ENCODE measurements at regions not wholly inside any gene's neighbourhood (a gene's known extent, or its start where the extent isn't known, plus 50 kb on each side); places are given as distances from the start of the nearest gene placed in this dataset.

GRCh38 chr12:24586293-24586692 lies 362.6 kb downstream of the BCAT1 start:
- Mint-ChIP-seq H3K36me3 (ENCODE audit: low read depth) (no peaks in the 10 kb centered on the region), H3K4me1 (ENCODE audit: low read depth) (no peaks in the 10 kb centered on the region), H3K4me3 (ENCODE audit: low read depth) (no peak overlapping the region), H3K9me3 (no peaks in the 10 kb centered on the region), H3K27ac (no peak overlapping the region), H3K27me3 (ENCODE audit: low read depth) (no peaks in the 10 kb centered on the region)
- intact Hi-C loops (cut with micrococcal nuclease) = no loop called here
- DNase-seq (ENCODE audit: low spot score) = no peak

- no peak for DNase-seq (ENCODE audit: low spot score)
- Mint-ChIP-seq H3K4me1 (ENCODE audit: low read depth) (no peaks in the 10 kb centered on the region), H3K9me3 (peaks cover 3% of the 10 kb centered on the region), H3K36me3 (ENCODE audit: low read depth) (no peaks in the 10 kb centered on the region), H3K4me3 (ENCODE audit: low read depth) (no peak overlapping the region), H3K27me3 (ENCODE audit: low read depth) (no peaks in the 10 kb centered on the region), H3K27ac (no peak overlapping the region)
- intact Hi-C loops (cut with micrococcal nuclease) = no loop called here
These were observed 364.7 kb downstream of the BCAT1 start for GRCh38 chr12:24584032-24584675.

- no peaks in the 10 kb centered on the region for H3K27me3 Mint-ChIP-seq (ENCODE audit: low read depth)
- no peak for DNase-seq (ENCODE audit: low spot score)
- no peaks in the 10 kb centered on the region for H3K36me3 Mint-ChIP-seq (ENCODE audit: low read depth)
- no peak overlapping the region for H3K27ac Mint-ChIP-seq
- intact Hi-C loops (cut with micrococcal nuclease) = no loop called here
- no peaks in the 10 kb centered on the region for H3K4me1 Mint-ChIP-seq (ENCODE audit: low read depth)
- no peak overlapping the region for H3K4me3 Mint-ChIP-seq (ENCODE audit: low read depth)
- H3K9me3 Mint-ChIP-seq = peaks cover 3% of the 10 kb centered on the region
These were observed 365.8 kb downstream of the BCAT1 start for GRCh38 chr12:24582954-24583601.

- no peak overlapping the region for H3K27ac Mint-ChIP-seq
- intact Hi-C loops (cut with micrococcal nuclease) = no loop called here
- H3K27me3 Mint-ChIP-seq (ENCODE audit: low read depth) = peaks cover 9% of the 10 kb centered on the region
- H3K36me3 Mint-ChIP-seq (ENCODE audit: low read depth) = no peaks in the 10 kb centered on the region
- no peak for DNase-seq (ENCODE audit: low spot score)
- peaks cover 3% of the 10 kb centered on the region for H3K9me3 Mint-ChIP-seq
- H3K4me3 Mint-ChIP-seq (ENCODE audit: low read depth) = no peak overlapping the region
- no peaks in the 10 kb centered on the region for H3K4me1 Mint-ChIP-seq (ENCODE audit: low read depth)
These were observed 374.4 kb downstream of the BCAT1 start for GRCh38 chr12:24574538-24574937.

- Mint-ChIP-seq H3K9me3 (no peaks in the 10 kb centered on the region), H3K4me1 (ENCODE audit: low read depth) (no peaks in the 10 kb centered on the region), H3K36me3 (ENCODE audit: low read depth) (no peaks in the 10 kb centered on the region), H3K4me3 (ENCODE audit: low read depth) (no peak overlapping the region), H3K27me3 (ENCODE audit: low read depth) (peaks cover 9% of the 10 kb centered on the region), H3K27ac (no peak overlapping the region)
- no peak for DNase-seq (ENCODE audit: low spot score)
- intact Hi-C loops (cut with micrococcal nuclease) = no loop called here
These were observed 375.3 kb downstream of the BCAT1 start for GRCh38 chr12:24573621-24574020.

GRCh38 chr12:24565300-24565699 lies 383.6 kb downstream of the BCAT1 start:
- Mint-ChIP-seq H3K4me3 (ENCODE audit: low read depth) (no peak overlapping the region), H3K27me3 (ENCODE audit: low read depth) (peaks cover 64% of the 10 kb centered on the region)
- intact Hi-C loops (cut with micrococcal nuclease) = loop anchor here (10.0 kb wide), 1 partner anchor 150 kb away; no protein-coding TSS in a partner anchor

GRCh38 chr12:24562771-24563431 lies 386.0 kb downstream of the BCAT1 start:
- intact Hi-C loops (cut with micrococcal nuclease) = loop anchor here (2.0 to 10.0 kb wide), 2 partner anchors 152 to 276 kb away; no protein-coding TSS in a partner anchor
- peak overlapping the region; percentile 75 for H3K4me3 Mint-ChIP-seq (ENCODE audit: low read depth)
- H3K4me1 Mint-ChIP-seq (ENCODE audit: low read depth) = peaks cover 17% of the 10 kb centered on the region
- H3K36me3 Mint-ChIP-seq (ENCODE audit: low read depth) = no peaks in the 10 kb centered on the region
- no peaks in the 10 kb centered on the region for H3K9me3 Mint-ChIP-seq
- no peak for DNase-seq (ENCODE audit: low spot score)
- no peak overlapping the region for H3K27ac Mint-ChIP-seq
- H3K27me3 Mint-ChIP-seq (ENCODE audit: low read depth) = peaks cover 68% of the 10 kb centered on the region

More at GRCh38 chr12:24565300-24565699, 383.6 kb downstream of the BCAT1 start:
- peaks cover 17% of the 10 kb centered on the region for H3K4me1 Mint-ChIP-seq (ENCODE audit: low read depth)
- no peaks in the 10 kb centered on the region for H3K36me3 Mint-ChIP-seq (ENCODE audit: low read depth)
- no peaks in the 10 kb centered on the region for H3K9me3 Mint-ChIP-seq
- DNase-seq (ENCODE audit: low spot score) = no peak
- no peak overlapping the region for H3K27ac Mint-ChIP-seq

GRCh38 chr12:24561882-24562770 lies 386.8 kb downstream of the BCAT1 start:
- Mint-ChIP-seq H3K4me3 (ENCODE audit: low read depth) (peak overlapping the region; percentile 88), H3K4me1 (ENCODE audit: low read depth) (peaks cover 17% of the 10 kb centered on the region), H3K36me3 (ENCODE audit: low read depth) (no peaks in the 10 kb centered on the region), H3K27ac (no peak overlapping the region), H3K27me3 (ENCODE audit: low read depth) (peaks cover 68% of the 10 kb centered on the region), H3K9me3 (no peaks in the 10 kb centered on the region)
- intact Hi-C loops (cut with micrococcal nuclease) = loop anchor here (2.0 to 10.0 kb wide), 2 partner anchors 153 to 277 kb away; no protein-coding TSS in a partner anchor
- DNase-seq (ENCODE audit: low spot score) = no peak

- Mint-ChIP-seq H3K4me1 (ENCODE audit: low read depth) (peaks cover 17% of the 10 kb centered on the region), H3K27ac (no peak overlapping the region), H3K9me3 (no peaks in the 10 kb centered on the region), H3K27me3 (ENCODE audit: low read depth) (peaks cover 67% of the 10 kb centered on the region), H3K36me3 (ENCODE audit: low read depth) (no peaks in the 10 kb centered on the region), H3K4me3 (ENCODE audit: low read depth) (peak overlapping the region; percentile 88)
- DNase-seq (ENCODE audit: low spot score) = no peak
- intact Hi-C loops (cut with micrococcal nuclease) = loop anchor here (10.0 kb wide), 1 partner anchor 153 kb away; no protein-coding TSS in a partner anchor
These were observed 387.5 kb downstream of the BCAT1 start for GRCh38 chr12:24561411-24561871.

GRCh38 chr12:24560831-24561271 lies 388.1 kb downstream of the BCAT1 start:
- no peaks in the 10 kb centered on the region for H3K36me3 Mint-ChIP-seq (ENCODE audit: low read depth)
- intact Hi-C loops (cut with micrococcal nuclease) = loop anchor here (10.0 kb wide), 1 partner anchor 154 kb away; no protein-coding TSS in a partner anchor

GRCh38 chr12:24560192-24560775 lies 388.6 kb downstream of the BCAT1 start:
- Mint-ChIP-seq H3K27me3 (ENCODE audit: low read depth) (peaks cover 61% of the 10 kb centered on the region), H3K27ac (no peak overlapping the region), H3K4me1 (ENCODE audit: low read depth) (peaks cover 17% of the 10 kb centered on the region), H3K36me3 (ENCODE audit: low read depth) (no peaks in the 10 kb centered on the region), H3K4me3 (ENCODE audit: low read depth) (no peak overlapping the region), H3K9me3 (no peaks in the 10 kb centered on the region)
- no peak for DNase-seq (ENCODE audit: low spot score)
- intact Hi-C loops (cut with micrococcal nuclease) = loop anchor here (10.0 kb wide), 1 partner anchor 155 kb away; no protein-coding TSS in a partner anchor

More at GRCh38 chr12:24560831-24561271, 388.1 kb downstream of the BCAT1 start:
- Mint-ChIP-seq H3K27ac (no peak overlapping the region), H3K9me3 (no peaks in the 10 kb centered on the region), H3K4me1 (ENCODE audit: low read depth) (peaks cover 17% of the 10 kb centered on the region), H3K27me3 (ENCODE audit: low read depth) (peaks cover 66% of the 10 kb centered on the region), H3K4me3 (ENCODE audit: low read depth) (peak overlapping the region; percentile 88)
- DNase-seq (ENCODE audit: low spot score) = no peak

GRCh38 chr12:24557738-24558137 lies 391.2 kb downstream of the BCAT1 start:
- H3K27me3 Mint-ChIP-seq (ENCODE audit: low read depth) = peaks cover 38% of the 10 kb centered on the region
- no peaks in the 10 kb centered on the region for H3K36me3 Mint-ChIP-seq (ENCODE audit: low read depth)
- intact Hi-C loops (cut with micrococcal nuclease) = no loop called here
- H3K4me1 Mint-ChIP-seq (ENCODE audit: low read depth) = peaks cover 7% of the 10 kb centered on the region
- no peak for DNase-seq (ENCODE audit: low spot score)
- H3K27ac Mint-ChIP-seq = no peak overlapping the region
- no peak overlapping the region for H3K4me3 Mint-ChIP-seq (ENCODE audit: low read depth)
- H3K9me3 Mint-ChIP-seq = no peaks in the 10 kb centered on the region

Measured in activated T-helper 2 cell treated with anti-CD3 and anti-CD28 coated beads, Interferon-gamma antibody, Interleukin-2, Interleukin-4, amounts not matched to agents 10 μg/mL and 5 μg/mL and 100 μg/mL, durations not matched to agents 14 hours and 24 hours and 36 hours (primary cell).